IMR-90 (cell line): ENCODE measurements at regions not wholly inside any gene's neighbourhood (a gene's known extent, or its start where the extent isn't known, plus 50 kb on each side); places are given as distances from the start of the nearest gene placed in this dataset.

Source experiments
- CTCF ChIP-seq: conservative IDR thresholded peaks from 2 replicates; pipeline ENCODE4 v1.5.1; 2012; ENCODE audit warnings: mild to moderate bottlenecking, low read depth, low read length, improper control_type of control experiment
- POLR2A ChIP-seq: IDR thresholded peaks from 2 replicates; pipeline ENCODE4 v1.6.1; 2012; ENCODE audit warnings: mild to moderate bottlenecking, low read depth, low read length
- RAD21 ChIP-seq: IDR thresholded peaks from 2 replicates; pipeline ENCODE4 v1.6.1; 2012; ENCODE audit warnings: low read length, improper control_type of control experiment

DNA sequence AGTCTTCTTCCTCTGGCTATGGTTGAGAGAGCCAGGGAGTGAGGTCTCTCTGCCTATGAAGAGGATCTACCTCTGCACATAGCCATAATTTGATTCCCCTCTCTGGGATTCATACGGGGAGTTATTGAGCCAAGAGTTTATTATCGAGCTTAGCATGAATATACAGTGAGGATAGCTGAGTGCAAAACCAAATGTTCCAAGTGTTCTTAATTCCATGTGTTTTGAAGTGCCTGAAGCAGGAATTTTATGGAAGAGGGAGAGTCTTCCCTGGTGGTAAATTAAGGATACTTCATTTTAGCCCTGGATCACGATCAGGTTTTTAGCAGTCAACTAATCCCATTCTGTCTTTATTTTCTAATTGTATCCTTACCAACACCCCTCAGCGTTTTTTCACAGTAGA lies 270.6 kb downstream of the C1D start:
- TF ChIP-seq RAD21 (no peak), CTCF (no peak), POLR2A (no peak)
